GM19023 (cell line): ENCODE measurements at regions not wholly inside any gene's neighbourhood (a gene's known extent, or its start where the extent isn't known, plus 50 kb on each side); places are given as distances from the start of the nearest gene placed in this dataset.

ENCODE experiments used
- ATAC-seq: cut with Tn5 transposase; IDR thresholded peaks from one replicate; pipeline ENCODE4 v1.9.1; 2021; ENCODE audit warnings: mild to moderate bottlenecking, moderate library complexity; ENCODE audit not compliant: unreplicated experiment

DNA sequence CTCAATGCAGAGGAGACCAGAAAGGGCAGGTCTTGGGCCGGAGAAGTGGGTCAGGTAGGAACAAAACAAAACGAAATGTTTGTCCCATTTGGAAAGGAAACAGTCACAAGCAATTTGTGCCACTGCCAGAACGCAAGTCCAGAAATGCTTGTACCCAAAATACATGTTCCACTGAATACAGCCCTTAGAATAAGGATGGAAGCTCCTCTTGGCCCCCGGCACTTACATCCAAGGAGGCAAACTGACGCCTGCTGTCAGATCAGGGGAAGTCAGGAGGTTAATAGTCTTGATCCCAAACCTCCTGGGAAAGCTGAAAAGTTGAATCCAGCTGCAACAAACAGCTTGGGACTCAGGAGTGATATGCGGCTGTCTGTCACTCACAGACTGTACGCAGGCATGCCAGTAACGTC, 75.9 kb upstream of the GALNT2 start:
- no peak for ATAC-seq

DNA sequence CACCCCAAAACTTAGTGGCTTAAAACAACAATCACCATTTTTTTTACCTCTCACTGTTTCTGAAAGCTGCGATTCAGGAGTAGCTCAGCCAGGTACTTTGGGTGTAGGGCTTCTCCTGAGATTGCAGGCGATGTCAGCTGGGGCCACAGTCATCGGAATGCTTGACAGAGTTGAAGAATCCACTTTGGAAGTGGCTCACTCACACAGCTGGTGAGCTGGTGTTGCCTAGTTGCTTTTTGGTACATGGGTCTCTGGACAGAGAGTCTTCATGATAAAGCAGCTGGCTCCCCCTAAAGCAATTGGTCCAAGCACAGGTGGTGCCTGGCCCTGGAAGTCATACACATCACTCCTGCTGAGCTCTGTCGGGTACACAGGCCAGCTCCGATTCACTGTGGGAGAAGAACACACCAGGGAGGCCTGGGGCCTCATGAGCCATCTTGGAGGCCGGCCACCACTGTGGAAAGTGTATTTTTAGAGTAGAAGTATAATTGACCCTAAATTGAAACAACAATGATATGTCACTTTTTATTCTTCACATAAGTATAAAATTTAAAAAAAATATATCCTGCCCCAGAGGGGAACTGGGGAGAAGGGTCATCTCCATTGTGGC, 75.2 kb upstream of the GALNT2 start:
- ATAC-seq: no peak

DNA sequence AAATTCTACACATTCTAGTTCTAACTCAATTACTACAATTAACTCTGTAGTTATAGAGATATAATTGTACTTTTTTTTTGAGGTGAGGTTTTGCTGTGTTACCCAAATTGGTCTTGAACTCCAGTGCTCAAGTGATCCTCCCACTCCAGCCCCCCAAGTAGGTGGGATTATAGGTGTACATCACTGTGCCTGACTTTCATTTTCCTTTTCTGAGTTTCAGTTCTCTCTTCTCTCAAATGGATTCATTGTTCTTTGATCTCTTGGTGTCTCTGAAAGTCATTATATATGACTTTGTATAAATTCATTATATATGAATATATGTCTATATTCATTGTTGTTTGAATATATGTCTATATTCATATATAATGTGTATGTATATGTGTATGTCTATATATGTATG, 74.0 kb upstream of the GALNT2 start:
- ATAC-seq: no peak

GRCh38 chr1:229993894-229994293, 73.1 kb upstream of the GALNT2 start:
- no peak for ATAC-seq

DNA sequence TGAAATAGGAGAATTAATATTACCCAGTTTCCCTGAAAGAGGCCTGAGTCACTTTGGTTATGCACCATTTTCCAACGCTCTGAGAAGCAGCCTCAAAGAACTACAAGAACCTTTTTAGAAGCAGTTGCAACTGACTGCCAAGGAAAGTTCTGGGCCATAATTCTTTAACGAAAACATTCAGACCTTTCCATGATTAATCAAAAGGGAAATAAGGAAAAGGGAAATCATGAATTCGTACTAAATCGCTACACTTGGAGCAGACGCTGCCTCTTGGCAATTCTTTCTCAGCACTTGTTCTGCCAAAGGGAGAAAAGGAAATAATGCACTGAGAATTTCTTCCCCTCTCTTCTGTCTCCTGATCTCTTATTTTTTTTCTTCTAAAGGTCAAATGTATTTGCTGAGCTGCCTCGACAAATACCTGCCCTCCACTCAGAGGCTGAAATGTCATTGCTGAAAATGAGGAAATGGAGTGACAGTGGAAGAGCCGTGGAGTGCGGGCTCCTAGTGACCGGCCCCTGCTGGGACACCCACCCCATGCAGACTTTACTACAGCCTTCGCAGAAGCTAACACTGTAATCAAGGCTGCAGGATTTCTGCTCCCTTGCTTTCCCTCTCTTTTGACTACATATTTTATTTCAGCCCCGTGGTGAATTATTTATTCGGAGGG, 67.9 kb upstream of the GALNT2 start:
- ATAC-seq: no peak

- no peak for ATAC-seq
Measured at GRCh38 chr1:230000493-230001184, 66.4 kb upstream of the GALNT2 start.

GRCh38 chr1:230002164-230002803, 64.8 kb upstream of the GALNT2 start:
- ATAC-seq: no peak

GRCh38 chr1:230003409-230003808, 63.6 kb upstream of the GALNT2 start:
- ATAC-seq: no peak

GRCh38 chr1:230005040-230005439, 62.0 kb upstream of the GALNT2 start:
- ATAC-seq: no peak

DNA sequence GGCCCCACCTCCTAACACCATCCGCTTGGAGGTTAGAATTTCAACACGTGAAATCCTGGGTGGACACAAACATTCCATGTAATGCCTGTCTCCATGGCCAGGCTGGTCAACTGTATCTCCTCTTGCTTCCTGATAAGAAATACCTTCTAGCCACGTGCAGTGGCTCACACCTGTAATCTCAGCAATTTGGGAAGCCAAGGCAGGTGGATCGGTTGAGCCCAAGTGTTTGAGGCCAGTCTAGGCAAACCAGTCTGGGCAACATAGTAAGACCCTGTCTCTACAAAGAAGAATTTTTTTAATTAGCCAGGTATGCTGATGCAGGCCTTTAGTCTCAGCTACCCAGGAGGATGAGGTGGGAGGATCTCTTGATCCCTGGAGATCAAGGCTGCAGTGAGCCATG, 58.3 kb upstream of the GALNT2 start:
- ATAC-seq: no peak

- no peak for ATAC-seq
Measured at GRCh38 chr1:230009611-230010313, 57.3 kb upstream of the GALNT2 start.

DNA sequence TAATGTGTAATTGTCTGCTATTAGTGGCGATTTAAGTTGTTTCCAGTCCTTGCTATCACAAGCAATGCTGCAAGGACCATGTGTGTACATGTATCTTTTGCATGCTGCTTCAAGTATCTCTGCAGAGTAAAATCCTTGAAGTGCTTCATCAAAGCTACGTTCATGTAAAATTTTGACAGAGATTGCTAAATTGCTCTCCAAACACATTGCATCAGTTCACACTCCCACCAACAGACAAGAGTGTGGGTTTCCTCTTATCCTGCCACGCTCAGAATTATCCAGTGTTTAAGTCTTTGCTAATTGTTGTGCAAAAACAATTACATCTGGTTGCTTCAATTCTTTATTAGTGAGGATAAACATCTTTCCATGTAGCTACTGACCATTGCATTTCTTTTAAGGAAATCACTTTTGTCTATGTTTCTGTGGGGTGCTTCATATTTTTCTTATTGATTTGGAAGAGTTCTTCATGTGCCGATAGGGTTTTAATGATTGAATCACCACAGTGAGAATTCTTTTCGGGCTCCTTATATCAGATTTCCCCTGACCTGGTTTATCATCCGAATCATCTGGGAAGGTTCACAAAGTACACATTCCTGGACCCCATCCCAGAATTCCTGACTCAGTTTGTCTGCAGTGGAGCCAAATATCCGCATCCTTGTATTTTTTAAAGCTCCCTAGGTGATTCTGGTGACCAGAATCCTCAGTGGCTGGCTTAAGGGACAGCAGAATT, 56.3 kb upstream of the GALNT2 start:
- ATAC-seq: no peak

DNA sequence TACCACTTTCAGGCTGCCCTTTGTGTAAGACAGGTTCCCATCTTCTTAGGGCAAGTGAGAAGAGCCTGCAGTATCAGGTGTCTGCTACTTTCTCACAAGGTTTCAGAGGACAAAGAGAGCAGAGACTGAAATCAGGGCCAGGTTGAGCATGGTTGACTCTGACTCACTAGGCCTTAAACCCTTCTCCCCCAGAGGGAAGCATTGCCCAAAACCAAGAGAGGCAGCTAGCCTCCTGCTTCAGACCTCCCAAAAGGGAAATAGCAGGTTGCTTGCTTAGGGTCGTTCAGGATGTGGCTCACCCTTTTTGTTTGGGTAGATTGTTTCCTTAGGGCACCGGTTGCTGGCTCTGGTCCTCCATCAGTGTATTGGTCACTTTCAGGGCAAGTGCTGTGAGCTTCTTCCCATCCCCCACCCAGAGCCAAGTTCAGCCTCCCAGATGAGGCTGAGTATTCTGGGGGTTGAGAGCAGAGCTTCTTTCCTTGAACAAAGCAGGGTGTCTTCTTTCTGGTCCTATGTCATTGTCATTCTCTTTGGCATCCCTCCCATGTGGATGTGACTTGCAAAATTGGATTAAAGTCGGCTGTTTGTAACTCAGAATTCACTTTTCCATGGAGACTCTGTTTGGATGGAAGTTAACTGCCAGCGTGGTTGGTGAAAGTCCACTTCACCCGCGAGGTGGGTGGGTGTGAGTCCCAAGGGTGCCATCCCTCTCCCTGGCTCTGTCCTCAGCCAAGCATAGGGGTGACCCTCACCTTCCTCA, 55.5 kb upstream of the GALNT2 start:
- no peak for ATAC-seq

- ATAC-seq: no peak
Measured at GRCh38 chr1:230012093-230012393, 55.0 kb upstream of the GALNT2 start.

- ATAC-seq: no peak
Measured at GRCh38 chr1:230012741-230013140, 54.3 kb upstream of the GALNT2 start.

GRCh38 chr1:230016159-230016558, 50.9 kb upstream of the GALNT2 start:
- ATAC-seq: no peak
